ENCODE measurements at regions not wholly inside any gene's neighbourhood (a gene's known extent, or its start where the extent isn't known, plus 50 kb on each side); places are given as distances from the start of the nearest gene placed in this dataset.

DNA sequence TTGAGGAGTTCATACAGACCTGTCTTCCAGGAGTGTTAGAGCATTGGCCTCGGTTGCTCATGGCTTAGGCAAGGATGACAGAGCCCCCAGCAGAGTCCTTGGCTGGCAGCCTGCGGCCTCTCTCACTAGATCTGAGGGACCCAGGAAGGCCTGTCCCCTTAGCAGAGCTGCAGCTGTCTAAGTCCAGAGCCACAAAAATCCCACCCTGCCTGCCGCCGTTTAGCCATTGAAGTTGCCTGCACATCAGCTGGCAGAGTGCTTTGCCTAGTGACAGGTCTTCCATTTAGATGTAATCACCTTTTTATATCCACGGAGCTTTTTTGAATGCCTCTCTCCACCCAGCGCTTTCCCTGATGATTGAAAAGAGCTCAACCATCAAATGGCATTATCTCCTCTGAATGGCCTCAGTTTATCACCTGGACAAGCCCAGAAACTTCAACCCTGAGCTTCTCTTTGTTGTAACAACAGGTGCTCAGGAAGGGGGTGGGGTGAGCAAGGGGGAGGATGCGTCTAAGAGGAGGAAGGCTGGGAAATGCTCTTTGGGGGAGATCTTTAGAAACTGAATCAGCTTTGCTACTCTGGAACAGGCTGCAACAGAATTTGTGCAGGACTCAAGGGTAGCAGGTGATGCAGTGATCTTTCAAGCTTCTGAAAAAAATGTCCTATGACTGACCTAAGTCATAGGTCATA lies 71.9 kb downstream of the TNP1 start:
- no peaks in the 10 kb centered on the region for H3K36me3 ChIP-seq (ENCODE audit: control insufficient read depth in 2 of 2, extremely low read depth in 1 of 2, insufficient read depth in 2 of 2, low read length in 2 of 2)
- H4K20me1 ChIP-seq (ENCODE audit: control insufficient read depth, extremely low read depth, insufficient read depth, low read length) = no peaks in the 10 kb centered on the region
- no peak for TF ChIP-seq EZH2 (IDR thresholded peaks at IDR 0.05; ENCODE audit: low read length)
- TF ChIP-seq CTCF (optimal IDR thresholded peaks at IDR 0.05 in 1 of 3, IDR thresholded peaks at IDR 0.05 in 1 of 3, conservative IDR thresholded peaks at IDR 0.05 in 1 of 3; ENCODE audit: extremely low read depth in 1 of 3, insufficient read depth in 2 of 3, low read length in 3 of 3) = no peak
- no peaks in the 10 kb centered on the region for H3K79me2 ChIP-seq (ENCODE audit: control insufficient read depth, insufficient read depth, low read length)
- H3K4me3 ChIP-seq (ENCODE audit: control insufficient read depth in 2 of 3, extremely low read depth in 1 of 3, insufficient read depth in 2 of 3, low read depth in 1 of 3, low read length in 3 of 3) = no peak overlapping the region
- peaks cover 8% of the 10 kb centered on the region for H3K4me1 ChIP-seq (ENCODE audit: control insufficient read depth, extremely low read depth, insufficient read depth, low read length)
- H3K27ac ChIP-seq (ENCODE audit: control insufficient read depth, insufficient read depth, low read length) = no peak overlapping the region
- FAIRE-seq (no peak), DNase-seq (ENCODE audit: low read depth, low spot score) (no peak)
- no peak overlapping the region for H3K4me2 ChIP-seq (ENCODE audit: control insufficient read depth, extremely low read depth, insufficient read depth, low read depth, low read length)
- H3K9me1 ChIP-seq (ENCODE audit: control insufficient read depth, extremely low read depth, insufficient read depth, low read length) = no peaks in the 10 kb centered on the region
- no peaks in the 10 kb centered on the region for H3K27me3 ChIP-seq (ENCODE audit: control insufficient read depth, extremely low read depth, insufficient read depth, low read length)
- H3K9me3 ChIP-seq (ENCODE audit: control insufficient read depth, low read depth, low read length) = no peaks in the 10 kb centered on the region
- dilution Hi-C loops (cut with MboI; ENCODE audit: extremely low pct_ligation_motif_present, low sequenced_read_pairs) = no loop called here
- no peak overlapping the region for H2AFZ ChIP-seq (ENCODE audit: control insufficient read depth, low read length)
- H3K9ac ChIP-seq (ENCODE audit: control insufficient read depth, extremely low read depth, insufficient read depth, low read length) = no peak overlapping the region

DNA sequence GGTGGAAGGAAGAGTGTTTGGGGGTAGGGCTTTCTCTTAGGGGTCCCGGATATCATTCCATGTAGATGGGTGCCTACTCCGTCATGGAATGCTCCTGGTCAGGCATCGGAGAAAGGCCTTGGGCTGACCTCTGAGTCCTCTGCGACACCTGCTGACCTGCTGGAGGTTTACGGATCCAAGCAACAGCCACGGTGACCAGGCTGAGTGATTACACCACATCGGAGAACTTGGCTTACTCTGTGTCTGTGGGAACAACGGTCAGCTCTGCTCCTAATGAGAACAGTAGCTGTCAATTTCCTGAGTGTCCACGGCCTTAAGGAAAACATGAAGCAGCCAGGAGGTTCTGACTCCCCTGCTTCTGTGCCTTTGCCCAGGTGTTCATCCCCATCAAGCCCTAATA lies 73.2 kb downstream of the TNP1 start:
- no peak overlapping the region for H3K9ac ChIP-seq (ENCODE audit: control insufficient read depth, extremely low read depth, insufficient read depth, low read length)
- H4K20me1 ChIP-seq (ENCODE audit: control insufficient read depth, extremely low read depth, insufficient read depth, low read length) = no peaks in the 10 kb centered on the region
- no peaks in the 10 kb centered on the region for H3K36me3 ChIP-seq (ENCODE audit: control insufficient read depth in 2 of 2, extremely low read depth in 1 of 2, insufficient read depth in 2 of 2, low read length in 2 of 2)
- no peak overlapping the region for H2AFZ ChIP-seq (ENCODE audit: control insufficient read depth, low read length)
- H3K27ac ChIP-seq (ENCODE audit: control insufficient read depth, insufficient read depth, low read length) = no peak overlapping the region
- dilution Hi-C loops (cut with MboI; ENCODE audit: extremely low pct_ligation_motif_present, low sequenced_read_pairs) = no loop called here
- TF ChIP-seq CTCF (optimal IDR thresholded peaks at IDR 0.05 in 1 of 3, IDR thresholded peaks at IDR 0.05 in 1 of 3, conservative IDR thresholded peaks at IDR 0.05 in 1 of 3; ENCODE audit: extremely low read depth in 1 of 3, insufficient read depth in 2 of 3, low read length in 3 of 3) = no peak
- no peak for TF ChIP-seq EZH2 (IDR thresholded peaks at IDR 0.05; ENCODE audit: low read length)
- H3K4me1 ChIP-seq (ENCODE audit: control insufficient read depth, extremely low read depth, insufficient read depth, low read length) = no peaks in the 10 kb centered on the region
- DNase-seq (ENCODE audit: low read depth, low spot score) = no peak
- no peaks in the 10 kb centered on the region for H3K9me1 ChIP-seq (ENCODE audit: control insufficient read depth, extremely low read depth, insufficient read depth, low read length)
- no peaks in the 10 kb centered on the region for H3K79me2 ChIP-seq (ENCODE audit: control insufficient read depth, insufficient read depth, low read length)
- no peaks in the 10 kb centered on the region for H3K27me3 ChIP-seq (ENCODE audit: control insufficient read depth, extremely low read depth, insufficient read depth, low read length)
- no peak overlapping the region for H3K4me2 ChIP-seq (ENCODE audit: control insufficient read depth, extremely low read depth, insufficient read depth, low read depth, low read length)
- no peak for FAIRE-seq
- no peaks in the 10 kb centered on the region for H3K9me3 ChIP-seq (ENCODE audit: control insufficient read depth, low read depth, low read length)
- H3K4me3 ChIP-seq (ENCODE audit: control insufficient read depth in 2 of 3, extremely low read depth in 1 of 3, insufficient read depth in 2 of 3, low read depth in 1 of 3, low read length in 3 of 3) = no peak overlapping the region
